ENCODE measurements at regions not wholly inside any gene's neighbourhood (a gene's known extent, or its start where the extent isn't known, plus 50 kb on each side); places are given as distances from the start of the nearest gene placed in this dataset.

GRCh38 chr2:83730223-83730622 is 728.9 kb downstream of the SUCLG1 start (continued):
- TF ChIP-seq, protein P1, sequence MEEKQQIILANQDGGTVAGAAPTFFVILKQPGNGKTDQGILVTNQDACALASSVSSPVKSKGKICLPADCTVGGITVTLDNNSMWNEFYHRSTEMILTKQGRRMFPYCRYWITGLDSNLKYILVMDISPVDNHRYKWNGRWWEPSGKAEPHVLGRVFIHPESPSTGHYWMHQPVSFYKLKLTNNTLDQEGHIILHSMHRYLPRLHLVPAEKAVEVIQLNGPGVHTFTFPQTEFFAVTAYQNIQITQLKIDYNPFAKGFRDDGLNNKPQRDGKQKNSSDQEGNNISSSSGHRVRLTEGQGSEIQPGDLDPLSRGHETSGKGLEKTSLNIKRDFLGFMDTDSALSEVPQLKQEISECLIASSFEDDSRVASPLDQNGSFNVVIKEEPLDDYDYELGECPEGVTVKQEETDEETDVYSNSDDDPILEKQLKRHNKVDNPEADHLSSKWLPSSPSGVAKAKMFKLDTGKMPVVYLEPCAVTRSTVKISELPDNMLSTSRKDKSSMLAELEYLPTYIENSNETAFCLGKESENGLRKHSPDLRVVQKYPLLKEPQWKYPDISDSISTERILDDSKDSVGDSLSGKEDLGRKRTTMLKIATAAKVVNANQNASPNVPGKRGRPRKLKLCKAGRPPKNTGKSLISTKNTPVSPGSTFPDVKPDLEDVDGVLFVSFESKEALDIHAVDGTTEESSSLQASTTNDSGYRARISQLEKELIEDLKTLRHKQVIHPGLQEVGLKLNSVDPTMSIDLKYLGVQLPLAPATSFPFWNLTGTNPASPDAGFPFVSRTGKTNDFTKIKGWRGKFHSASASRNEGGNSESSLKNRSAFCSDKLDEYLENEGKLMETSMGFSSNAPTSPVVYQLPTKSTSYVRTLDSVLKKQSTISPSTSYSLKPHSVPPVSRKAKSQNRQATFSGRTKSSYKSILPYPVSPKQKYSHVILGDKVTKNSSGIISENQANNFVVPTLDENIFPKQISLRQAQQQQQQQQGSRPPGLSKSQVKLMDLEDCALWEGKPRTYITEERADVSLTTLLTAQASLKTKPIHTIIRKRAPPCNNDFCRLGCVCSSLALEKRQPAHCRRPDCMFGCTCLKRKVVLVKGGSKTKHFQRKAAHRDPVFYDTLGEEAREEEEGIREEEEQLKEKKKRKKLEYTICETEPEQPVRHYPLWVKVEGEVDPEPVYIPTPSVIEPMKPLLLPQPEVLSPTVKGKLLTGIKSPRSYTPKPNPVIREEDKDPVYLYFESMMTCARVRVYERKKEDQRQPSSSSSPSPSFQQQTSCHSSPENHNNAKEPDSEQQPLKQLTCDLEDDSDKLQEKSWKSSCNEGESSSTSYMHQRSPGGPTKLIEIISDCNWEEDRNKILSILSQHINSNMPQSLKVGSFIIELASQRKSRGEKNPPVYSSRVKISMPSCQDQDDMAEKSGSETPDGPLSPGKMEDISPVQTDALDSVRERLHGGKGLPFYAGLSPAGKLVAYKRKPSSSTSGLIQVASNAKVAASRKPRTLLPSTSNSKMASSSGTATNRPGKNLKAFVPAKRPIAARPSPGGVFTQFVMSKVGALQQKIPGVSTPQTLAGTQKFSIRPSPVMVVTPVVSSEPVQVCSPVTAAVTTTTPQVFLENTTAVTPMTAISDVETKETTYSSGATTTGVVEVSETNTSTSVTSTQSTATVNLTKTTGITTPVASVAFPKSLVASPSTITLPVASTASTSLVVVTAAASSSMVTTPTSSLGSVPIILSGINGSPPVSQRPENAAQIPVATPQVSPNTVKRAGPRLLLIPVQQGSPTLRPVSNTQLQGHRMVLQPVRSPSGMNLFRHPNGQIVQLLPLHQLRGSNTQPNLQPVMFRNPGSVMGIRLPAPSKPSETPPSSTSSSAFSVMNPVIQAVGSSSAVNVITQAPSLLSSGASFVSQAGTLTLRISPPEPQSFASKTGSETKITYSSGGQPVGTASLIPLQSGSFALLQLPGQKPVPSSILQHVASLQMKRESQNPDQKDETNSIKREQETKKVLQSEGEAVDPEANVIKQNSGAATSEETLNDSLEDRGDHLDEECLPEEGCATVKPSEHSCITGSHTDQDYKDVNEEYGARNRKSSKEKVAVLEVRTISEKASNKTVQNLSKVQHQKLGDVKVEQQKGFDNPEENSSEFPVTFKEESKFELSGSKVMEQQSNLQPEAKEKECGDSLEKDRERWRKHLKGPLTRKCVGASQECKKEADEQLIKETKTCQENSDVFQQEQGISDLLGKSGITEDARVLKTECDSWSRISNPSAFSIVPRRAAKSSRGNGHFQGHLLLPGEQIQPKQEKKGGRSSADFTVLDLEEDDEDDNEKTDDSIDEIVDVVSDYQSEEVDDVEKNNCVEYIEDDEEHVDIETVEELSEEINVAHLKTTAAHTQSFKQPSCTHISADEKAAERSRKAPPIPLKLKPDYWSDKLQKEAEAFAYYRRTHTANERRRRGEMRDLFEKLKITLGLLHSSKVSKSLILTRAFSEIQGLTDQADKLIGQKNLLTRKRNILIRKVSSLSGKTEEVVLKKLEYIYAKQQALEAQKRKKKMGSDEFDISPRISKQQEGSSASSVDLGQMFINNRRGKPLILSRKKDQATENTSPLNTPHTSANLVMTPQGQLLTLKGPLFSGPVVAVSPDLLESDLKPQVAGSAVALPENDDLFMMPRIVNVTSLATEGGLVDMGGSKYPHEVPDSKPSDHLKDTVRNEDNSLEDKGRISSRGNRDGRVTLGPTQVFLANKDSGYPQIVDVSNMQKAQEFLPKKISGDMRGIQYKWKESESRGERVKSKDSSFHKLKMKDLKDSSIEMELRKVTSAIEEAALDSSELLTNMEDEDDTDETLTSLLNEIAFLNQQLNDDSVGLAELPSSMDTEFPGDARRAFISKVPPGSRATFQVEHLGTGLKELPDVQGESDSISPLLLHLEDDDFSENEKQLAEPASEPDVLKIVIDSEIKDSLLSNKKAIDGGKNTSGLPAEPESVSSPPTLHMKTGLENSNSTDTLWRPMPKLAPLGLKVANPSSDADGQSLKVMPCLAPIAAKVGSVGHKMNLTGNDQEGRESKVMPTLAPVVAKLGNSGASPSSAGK (IDR thresholded peaks at IDR 0.05): no peak
- TF ChIP-seq ZZZ3 (IDR thresholded peaks at IDR 0.05): no peak
- TF ChIP-seq SRSF3 (IDR thresholded peaks at IDR 0.05; ENCODE audit: insufficient read depth, low read length): no peak
- TF ChIP-seq PHF20 (IDR thresholded peaks at IDR 0.05; ENCODE audit: partially characterized antibody): no peak
- no peak for TF ChIP-seq KAT2B (IDR thresholded peaks at IDR 0.05; ENCODE audit: low read depth, low read length)
- no peak for TF ChIP-seq ZBED1 (IDR thresholded peaks at IDR 0.05)
